GDM1 (cell line): ENCODE measurements at regions not wholly inside any gene's neighbourhood (a gene's known extent, or its start where the extent isn't known, plus 50 kb on each side); places are given as distances from the start of the nearest gene placed in this dataset.
"Not testable (repeated sequence)": the region's sequence is repeated elsewhere in the genome, so short reads cannot be mapped to it uniquely, and the experiment has no call there.

ENCODE experiments used
- DNase-seq: peaks from one replicate; lab custom pipeline; 2025; lab: John Stamatoyannopoulos, UW

DNA sequence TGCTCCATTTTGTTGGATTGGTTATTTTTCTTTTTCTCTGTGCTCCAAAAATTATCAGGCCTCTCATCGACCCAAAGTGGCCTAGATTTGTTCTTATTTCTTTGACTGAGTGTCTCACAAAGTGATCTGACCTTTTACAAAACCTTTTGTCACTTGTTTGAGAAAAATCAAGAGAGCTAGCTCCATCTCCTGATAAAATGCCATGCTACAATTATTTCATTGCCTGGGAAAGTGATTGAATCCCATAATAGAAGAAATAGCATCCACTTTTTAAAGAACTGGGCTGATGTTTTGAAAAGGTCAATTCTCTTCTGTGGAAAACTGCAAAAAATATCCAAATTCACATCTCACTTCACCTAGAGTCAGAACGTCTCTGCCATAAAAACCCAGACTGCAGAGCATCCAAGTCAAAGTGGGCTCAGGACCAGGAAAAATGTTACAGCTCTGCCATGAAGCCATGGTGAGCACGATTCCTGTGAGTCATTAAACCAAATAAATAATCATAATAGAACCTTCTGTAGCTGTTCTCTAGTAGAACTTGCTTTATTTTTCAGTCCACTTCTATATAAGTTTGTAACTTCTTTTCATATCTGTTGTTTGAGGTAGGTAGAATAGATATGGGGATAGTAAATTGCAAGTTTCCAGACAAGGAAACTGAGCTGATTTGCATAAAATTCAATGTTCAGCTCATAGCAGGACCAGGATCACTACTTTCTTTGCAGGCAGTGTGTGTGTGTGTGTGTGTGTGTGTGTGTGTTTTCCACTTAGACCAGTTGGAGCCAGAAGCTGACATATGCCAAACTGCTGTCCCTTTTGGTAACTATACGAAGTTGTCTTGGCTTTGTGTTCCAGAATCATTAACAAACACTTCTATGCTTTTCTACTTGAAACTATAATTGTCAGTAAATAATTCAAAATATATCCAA, 632.5 kb upstream of the ANKRD30A start:
- DNase-seq: no peak

DNA sequence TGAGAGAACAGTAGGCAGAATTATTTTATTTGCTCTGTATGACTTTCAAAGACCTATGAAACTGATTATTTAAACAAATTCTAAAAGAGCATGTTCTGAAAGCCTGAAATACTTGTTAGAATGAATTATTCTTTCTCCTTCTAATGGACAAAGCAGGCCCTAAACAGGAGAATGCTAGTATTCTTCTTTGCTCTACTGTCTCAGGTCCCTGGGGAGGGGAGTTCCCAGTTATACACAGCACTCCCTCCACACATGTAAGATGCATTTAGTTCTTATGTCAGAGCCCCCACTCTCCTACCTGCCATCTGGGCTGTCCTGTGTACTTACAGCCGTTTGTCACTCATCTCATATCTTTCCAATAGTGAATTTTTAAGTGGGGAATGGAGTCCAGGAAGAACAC, 633.5 kb upstream of the ANKRD30A start:
- no peak for DNase-seq

DNA sequence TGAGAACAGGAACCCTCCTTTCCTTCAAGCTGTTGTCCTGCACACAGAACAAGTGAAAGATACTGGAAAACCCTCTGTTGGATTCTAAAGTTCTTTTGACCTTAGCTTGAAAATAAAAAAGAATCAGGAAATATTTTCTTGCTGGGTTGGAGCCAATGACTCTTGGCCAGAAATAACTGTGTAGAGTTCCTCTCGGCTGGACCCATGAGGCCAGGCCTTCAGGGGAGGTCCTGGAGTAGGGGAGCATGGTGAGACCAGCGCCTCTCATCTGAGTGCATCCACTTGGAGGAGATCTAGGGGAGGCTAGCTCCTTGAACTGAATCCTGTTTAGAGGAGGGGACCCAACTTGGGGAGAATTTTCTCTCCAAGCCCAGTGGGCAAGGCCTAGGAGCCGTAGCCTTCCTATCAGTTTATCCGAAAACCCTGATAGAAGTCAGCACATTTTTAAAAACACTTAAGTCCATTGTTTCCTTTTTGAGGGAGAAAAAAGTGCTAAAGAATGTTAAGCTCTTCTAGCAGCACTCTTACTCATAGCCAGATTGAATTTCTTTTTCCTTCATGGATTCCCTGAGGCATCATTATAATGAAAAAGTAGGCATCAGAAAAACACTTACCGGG, 635.7 kb upstream of the ANKRD30A start:
- no peak for DNase-seq

DNA sequence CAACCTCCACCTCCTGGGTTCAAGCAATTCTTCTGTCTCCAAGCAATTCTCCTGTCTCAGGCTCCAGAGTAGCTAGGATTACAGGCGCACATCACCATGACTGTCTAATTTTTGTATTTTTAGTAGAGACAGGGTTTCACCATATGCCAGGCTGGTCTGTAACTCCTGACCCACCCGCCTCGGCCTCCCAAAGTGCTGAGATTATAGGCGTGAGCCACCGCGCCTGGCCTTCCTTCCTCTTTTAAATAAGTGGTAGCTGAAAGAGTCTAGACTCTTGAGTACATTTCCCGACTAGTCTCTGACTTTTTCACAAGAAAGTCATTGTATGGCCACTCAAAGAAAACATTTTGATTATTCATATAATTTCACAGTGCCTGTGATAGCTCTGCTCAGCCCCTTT, 636.2 kb upstream of the ANKRD30A start:
- no peak for DNase-seq

DNA sequence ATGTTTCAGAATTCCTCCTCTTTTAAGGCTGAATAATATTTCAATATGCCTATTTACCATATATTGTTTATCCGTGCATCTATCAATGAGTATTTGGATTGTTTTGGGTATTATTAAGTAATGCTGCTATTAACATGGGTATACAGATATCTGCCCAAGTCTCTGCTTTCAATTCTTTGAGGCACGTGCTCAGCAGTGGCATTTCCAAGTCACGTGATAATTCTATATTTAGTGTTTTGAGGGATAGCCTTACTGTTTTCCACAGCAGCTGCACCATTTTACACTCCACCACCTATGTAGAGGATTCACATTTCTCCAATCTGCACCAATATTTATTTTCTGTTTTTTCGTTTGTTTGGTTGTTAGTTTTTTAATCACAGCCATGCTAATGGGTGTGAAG, 636.8 kb upstream of the ANKRD30A start:
- DNase-seq: no peak

DNA sequence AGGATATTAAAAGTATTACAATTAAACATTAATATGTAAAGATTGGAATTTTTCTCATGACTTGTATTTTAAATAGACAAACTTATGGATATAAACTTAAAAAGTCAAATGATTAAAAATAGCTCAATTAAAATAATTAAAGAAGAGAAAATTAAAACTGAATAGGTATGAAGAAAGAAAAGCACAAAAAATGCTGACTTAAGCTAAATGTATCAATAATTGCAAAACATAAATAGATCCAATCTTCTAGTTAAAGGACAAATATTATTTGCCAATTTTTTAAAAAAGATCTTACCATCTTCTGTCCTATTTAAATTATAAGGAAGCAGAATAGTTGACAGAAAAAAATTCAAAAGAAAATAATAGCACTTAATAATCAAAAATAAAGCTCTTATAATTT, 646.3 kb upstream of the ANKRD30A start:
- no peak for DNase-seq

DNA sequence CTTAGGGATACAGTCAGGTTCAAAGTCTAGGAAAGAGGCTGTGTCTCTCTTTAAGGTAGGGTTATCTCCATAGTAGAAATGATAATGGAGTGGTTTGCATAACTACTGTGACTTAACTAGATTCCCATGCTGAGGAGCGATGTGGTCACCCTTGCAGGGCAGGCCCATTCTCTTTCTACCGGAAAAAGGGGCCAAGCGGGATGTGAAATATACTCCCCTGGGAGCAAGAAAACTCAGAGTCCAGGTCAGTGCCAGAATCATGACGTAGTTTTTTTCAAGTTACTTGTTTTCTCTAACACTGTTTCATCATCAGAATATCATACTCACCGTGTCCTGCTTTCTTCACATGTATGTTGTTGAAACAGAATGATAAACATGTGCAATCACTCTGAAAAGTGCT, 649.0 kb upstream of the ANKRD30A start:
- DNase-seq: no peak

DNA sequence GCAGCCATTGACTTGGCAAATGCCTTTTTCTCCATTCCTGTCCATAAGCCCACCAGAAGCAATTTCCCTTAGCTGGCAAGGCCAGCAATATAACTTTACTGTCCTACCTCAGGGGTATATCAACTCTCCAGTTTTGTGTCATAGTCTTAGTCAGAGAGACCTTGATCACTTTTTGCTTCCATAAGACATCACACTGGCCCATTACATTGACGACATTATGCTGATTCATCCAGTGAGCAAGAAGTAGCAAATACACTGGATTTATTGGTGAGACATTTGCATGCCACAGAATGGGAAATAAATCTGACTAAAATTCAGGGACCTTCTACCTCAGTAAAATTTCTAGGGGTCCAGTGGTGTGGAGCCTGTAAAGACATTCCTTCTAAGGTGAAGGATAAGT, 649.7 kb upstream of the ANKRD30A start:
- DNase-seq: no peak

DNA sequence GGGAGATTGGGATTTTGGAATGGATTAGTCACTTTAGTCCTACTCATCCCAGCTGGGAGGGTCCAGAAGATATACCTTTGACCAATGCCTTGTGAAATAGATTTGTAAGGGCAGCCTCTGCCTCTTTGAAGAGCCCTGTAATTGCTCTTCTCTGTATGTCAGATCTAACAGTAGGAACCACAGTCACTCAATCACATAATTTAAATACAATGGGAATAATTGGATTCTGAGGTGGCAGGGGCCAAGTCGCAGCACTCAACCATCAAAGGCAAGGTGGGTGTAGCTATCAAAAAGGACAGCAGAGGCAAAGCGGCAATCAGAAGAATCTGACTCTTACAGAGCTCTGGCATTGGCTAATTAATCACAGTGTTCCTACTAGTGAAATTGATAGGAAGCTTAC, 650.9 kb upstream of the ANKRD30A start:
- no peak for DNase-seq

DNA sequence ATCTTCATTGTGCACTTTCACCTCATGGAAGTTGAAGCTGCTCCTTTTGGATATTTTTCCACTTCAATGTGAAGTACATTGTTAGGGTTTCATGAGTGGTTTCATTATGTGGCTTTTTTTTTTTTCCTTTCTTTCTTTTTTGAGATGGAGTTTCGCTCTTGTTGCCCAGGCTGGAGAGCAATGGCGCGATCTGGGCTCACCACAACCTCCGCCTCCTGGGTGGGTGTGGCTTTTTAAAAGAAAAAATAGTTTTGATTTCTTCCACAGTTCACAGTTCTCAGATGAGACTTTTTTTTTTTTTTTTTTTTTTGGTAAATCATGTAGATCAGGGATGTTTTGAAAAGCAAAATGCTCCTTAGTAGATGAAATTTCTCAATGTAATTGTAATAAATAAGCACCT, 652.3 kb upstream of the ANKRD30A start:
- DNase-seq: no peak

DNA sequence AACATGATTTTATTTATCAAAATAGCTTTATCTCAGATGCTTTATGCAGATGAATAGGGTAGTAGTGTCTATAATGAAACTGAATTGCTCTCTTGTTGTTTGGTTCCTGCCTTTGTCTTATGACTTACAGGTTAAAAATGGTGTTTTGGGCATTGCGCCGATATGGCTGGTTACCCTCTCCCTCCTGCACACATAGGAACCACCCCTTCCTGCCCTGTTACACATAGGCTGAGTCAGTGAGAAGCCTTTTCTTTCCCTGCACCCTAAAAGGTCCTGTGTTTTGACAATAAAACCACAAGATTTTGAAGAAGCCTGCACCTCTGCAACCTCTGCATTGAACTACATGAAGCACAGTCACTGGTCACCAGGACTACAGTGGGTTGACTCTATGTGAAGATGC, 655.8 kb upstream of the ANKRD30A start:
- DNase-seq: no peak

DNA sequence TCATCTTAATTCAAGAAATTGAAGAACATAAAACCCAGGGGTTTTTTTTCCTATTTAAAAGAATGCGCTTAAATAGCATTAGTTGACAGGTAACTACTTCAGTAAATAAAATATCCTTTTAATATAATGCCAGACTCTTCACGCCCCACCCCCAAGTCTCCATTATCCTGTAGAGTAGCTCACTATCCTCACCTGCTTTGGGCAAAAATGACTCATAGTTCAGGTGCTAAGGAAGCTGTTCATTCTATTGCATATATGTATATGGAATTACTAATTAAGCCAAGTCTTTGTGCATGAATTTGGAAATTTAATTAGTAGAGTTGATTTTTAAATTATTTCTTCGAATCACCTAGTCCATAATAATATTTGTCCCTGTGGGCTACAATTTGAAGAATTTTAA, 656.8 kb upstream of the ANKRD30A start:
- no peak for DNase-seq

DNA sequence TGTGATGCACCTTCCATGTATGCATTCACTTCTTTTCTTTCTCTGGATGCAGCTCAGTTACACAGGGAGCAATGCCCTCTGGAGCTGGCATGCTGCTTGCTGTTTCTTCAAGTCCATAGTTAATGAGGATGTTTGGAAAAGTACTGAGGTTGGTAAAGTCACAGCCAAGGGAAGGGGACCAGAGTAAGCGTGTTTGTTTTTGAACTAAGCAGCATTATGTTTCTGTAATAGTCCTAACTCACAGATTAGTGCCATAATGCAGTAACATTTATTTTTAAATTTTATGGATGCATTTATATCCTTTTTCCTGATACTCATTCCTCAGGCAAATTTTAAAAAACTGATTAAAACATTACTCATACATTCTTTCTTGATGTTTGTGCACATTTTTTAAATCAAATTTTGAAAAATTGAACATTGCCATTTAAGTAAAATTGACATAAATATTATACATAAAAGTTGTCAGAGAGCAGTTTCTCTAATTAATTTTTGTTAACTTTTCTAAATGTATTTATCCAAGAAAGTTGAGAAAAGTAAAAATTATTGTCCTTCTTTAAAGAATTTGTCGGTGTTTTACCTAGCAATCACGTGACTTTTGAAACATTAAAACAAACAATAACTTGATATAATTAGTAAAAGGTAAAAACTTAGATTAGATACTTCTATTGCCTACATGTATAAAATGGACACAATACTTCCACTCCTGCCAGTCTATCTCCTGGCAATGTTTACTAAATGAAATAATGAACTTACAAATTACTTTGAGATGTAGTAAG, 659.6 kb upstream of the ANKRD30A start:
- DNase-seq: no peak

DNA sequence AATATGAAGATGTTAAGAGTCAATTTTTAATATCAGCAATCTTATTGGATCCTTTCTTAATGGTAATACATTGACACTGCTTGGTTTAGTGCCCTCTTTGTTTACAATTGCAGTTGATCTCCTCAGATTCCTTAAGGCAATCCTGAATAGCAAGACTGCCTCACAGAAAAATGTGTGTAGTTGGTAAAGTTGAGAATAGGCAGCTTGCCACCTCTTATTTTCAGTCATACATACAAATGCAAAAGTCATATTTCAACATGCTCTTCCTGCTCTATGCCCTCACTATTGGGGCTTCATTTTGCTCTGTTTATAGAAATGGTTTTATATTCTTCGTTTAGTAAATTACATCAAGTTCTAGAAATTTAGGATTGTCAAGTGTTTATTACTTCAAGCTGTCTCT, 661.1 kb upstream of the ANKRD30A start:
- no peak for DNase-seq

DNA sequence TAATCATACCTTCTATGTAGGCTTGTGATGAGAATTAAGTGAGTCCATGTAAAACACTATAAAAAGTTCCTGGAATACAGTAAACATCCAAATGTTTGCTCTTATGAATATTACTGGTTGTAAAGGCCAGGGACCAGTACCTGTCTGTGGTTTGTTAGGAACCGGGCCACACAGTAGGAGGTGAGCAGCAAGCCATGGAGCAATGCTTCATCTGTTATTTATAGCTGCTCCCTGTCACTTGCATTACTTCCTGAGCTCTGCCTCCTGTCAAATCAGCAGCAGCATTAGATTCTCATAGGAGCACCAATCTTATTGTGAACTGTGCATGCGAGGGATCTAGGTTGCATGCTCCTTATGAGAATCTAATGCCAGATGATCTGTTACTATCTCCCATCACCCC, 662.0 kb upstream of the ANKRD30A start:
- DNase-seq: no peak

DNA sequence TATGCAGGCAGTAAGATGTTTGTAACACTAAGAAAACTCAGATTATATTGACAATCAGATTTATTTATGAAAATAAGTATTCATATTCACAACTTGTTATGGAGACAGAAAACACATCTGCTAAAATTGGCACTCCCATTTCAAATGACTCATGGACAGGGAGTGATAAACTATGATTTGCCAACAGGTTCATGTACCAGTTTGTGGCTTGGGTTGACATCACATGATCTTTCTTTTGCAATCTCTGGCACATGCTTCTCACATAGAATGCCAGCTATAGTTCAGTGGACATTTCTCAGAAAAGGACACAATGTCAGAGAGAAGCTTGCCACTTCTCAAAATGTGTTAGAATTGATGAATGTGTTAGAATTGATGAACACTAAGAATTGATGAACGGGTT, 663.2 kb upstream of the ANKRD30A start:
- DNase-seq: no peak

DNA sequence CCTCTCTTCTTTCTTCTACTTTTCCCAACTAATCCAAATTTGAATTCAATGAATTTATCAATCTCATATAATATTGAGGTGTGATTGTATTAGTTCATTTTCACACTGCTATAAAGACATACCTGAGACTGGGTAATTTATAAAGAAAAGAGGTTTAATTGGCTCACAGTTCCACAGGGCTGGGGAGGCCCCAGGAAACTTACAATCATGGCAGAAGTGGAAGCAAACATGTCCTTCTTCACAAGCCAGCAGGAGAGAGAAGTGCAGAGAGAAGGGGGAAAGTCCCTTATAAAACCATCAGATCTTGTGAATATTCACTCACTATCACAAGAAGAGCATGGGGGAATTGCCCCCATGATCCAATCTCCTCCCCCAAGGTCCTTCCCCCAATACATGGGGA, 667.0 kb upstream of the ANKRD30A start:
- not testable (repeated sequence) for DNase-seq

DNA sequence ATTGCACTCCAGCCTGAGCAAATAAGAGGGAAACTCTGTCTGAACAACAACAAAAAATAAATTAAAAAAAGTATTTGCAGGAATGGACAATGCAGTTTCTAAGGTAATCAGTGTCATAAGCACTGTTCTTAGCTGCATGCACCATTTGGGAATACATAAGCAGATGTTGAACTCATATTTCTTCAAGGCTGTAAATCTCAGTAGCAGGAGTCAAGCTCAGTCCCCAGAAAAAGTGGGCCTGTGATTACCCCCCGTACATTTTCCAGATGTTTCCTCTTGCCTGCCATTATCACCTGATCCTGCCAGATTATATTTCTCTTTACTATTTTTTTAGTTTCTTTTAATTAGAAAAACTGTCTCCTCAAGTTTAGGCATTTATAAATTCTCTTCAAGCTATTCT, 667.6 kb upstream of the ANKRD30A start:
- DNase-seq: no peak

DNA sequence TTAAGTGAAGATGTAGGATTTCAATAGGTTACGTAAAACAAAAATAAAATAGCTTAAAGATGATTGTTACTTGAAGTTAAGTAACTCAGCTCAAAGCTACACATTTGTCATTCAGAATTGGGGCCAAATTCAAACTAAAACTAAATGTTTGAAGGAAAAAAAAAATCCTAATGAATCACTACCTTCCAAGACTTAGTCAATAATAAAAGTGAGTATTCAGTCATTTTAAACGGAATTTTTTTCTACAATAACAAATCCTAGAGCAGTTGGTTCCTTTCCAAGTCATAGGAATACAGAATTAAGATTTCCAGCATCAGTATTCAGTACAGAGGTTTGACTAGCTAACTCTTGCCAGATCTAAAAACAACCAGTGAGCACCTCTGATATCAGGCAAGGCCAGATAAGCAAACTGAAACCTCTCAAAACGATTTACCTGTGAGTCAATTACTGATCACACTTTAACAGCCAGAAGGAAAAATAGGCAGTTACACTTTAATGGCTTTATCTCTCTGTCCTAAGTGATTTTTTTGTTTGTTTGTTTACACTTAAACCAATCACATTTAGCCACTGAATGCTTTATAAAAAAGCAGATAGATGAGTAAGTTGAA, 669.8 kb upstream of the ANKRD30A start:
- no peak for DNase-seq

DNA sequence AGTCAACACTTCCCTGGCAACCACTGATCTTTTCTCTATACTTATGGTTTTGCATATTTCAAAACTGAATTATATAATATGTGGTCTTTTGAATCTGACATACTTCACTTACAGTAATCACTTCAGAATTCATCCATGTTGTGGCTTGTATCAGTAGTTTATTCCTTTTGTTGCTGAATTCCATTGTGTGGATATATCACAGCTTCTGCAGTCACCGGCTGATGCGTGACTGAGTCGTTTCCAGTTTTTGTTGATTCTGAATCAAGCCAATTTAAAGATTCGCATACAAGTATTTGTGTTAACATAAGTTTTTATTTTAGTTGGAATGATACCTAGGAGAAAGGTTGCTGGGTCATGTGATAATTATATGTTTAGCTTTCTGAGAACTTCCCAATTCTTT, 672.5 kb upstream of the ANKRD30A start:
- no peak for DNase-seq

DNA sequence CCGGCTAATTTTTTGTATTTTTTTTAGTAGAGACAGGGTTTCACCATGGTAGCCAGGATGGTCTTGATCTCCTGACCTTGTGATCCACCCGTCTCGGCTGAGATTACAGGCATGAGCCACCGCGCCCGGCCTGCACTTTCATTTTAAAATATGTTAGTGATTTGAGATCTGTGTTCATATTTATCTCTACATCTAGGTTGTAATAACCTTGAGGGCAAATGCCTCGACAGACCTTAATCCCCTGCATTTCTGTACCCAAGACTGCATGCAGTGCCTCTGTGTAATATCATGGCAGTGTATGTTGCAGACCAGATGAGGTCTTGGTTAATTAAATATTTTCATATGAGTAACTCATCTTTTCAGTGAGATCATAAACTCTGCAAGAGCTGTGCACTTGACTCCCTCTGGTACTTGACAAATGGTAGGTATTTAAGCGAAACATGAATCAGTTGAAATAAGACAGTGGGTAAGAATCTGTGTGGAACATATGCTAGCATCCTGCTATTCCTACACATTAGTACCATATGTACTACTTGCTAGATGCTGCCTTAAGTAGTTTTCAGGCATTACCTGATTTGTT, 673.9 kb upstream of the ANKRD30A start:
- no peak for DNase-seq

DNA sequence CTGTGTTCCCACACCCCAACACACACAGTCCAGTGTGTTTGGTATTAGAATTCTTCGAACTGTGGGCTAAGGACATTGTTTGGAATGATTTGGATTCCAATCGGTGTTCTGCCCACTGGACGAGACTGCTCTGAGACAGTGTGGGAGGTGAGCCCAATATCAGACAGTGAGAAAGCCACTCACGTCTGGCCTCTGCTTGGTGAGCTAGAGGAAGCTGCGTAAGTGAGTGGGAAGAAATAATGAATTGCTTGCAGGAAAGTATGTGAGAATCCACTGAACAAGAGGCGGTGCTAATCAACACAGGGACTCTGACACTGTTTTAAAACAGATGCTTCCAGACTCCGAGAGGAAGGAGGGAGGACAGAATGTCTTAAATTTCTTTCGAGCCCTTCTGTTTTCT, 675.0 kb upstream of the ANKRD30A start:
- DNase-seq: no peak
